Activated T-cell treated with anti-CD3 and anti-CD28 coated beads, Interleukin-2, amount 50 U/mL, for 72 hours (primary cell): ENCODE measurements at regions not wholly inside any gene's neighbourhood (a gene's known extent, or its start where the extent isn't known, plus 50 kb on each side); places are given as distances from the start of the nearest gene placed in this dataset.

ENCODE experiments used
- ATAC-seq, 2 donors: fragments of 150-1000 bp; cut with Tn5 transposase; replicated peaks in 1 of 2; 2 replicates each; pipeline ENCODE4 v1.10.0; 2021; ENCODE audit warnings: moderate library complexity in 2 of 2, mild to moderate bottlenecking in 1 of 2
- DNase-seq, 2 donors: peaks; one replicate each; pipeline ENCODE4 v3.0.0; 2021 to 2022; ENCODE audit warnings: mixed read lengths in 1 of 2
- H3K27ac Mint-ChIP-seq: one replicate; pipeline ENCODE4 v1.8.0; 2022; ENCODE audit warnings: mild to moderate bottlenecking, moderate library complexity, mixed read lengths
- H3K27me3 Mint-ChIP-seq: one replicate; pipeline ENCODE4 v1.8.0; 2022; ENCODE audit warnings: low read depth, mixed read lengths
- H3K36me3 Mint-ChIP-seq, 2 donors: one replicate each; pipeline ENCODE4 v1.8.0; 2022; ENCODE audit warnings: mixed read lengths in 2 of 2, mild to moderate bottlenecking in 1 of 2; ENCODE audit not compliant: insufficient read depth in 2 of 2
- H3K4me1 Mint-ChIP-seq: one replicate; pipeline ENCODE4 v1.8.0; 2022; ENCODE audit warnings: low read depth, mixed read lengths
- H3K4me3 Mint-ChIP-seq, 2 donors: one replicate each; pipeline ENCODE4 v1.8.0; 2022; ENCODE audit warnings: mild to moderate bottlenecking in 2 of 2, mixed read lengths in 2 of 2, moderate library complexity in 2 of 2
- H3K9me3 Mint-ChIP-seq, 2 donors: one replicate each; pipeline ENCODE4 v1.8.0; 2022; ENCODE audit warnings: mixed read lengths in 2 of 2

- Mint-ChIP-seq H3K4me1 (no peaks in the 10 kb centered on the region), H3K27ac (no peak overlapping the region), H3K9me3 (peaks cover 0 to 3% of the 10 kb centered on the region in 2 donors), H3K27me3 (no peaks in the 10 kb centered on the region), H3K36me3 (no peaks in the 10 kb centered on the region), H3K4me3 (no peak overlapping the region)
- DNase-seq (no peak), ATAC-seq (no peak)
These were observed 53.6 kb upstream of the RFX8 start for GRCh38 chr2:101528501-101528900.

- ATAC-seq (no peak), DNase-seq (no peak)
- H3K36me3 Mint-ChIP-seq = no peaks in the 10 kb centered on the region
- peaks cover 7% of the 10 kb centered on the region for H3K4me1 Mint-ChIP-seq
- no peaks in the 10 kb centered on the region for H3K27me3 Mint-ChIP-seq
- no peak overlapping the region for H3K4me3 Mint-ChIP-seq
- H3K27ac Mint-ChIP-seq = no peak overlapping the region
- peaks cover 0 to 3% of the 10 kb centered on the region in 2 donors for H3K9me3 Mint-ChIP-seq
These were observed 50.0 kb upstream of the RFX8 start for GRCh38 chr2:101524806-101525430.
